HG03342 (cell line): ENCODE measurements at regions not wholly inside any gene's neighbourhood (a gene's known extent, or its start where the extent isn't known, plus 50 kb on each side); places are given as distances from the start of the nearest gene placed in this dataset.

ENCODE experiments used
- ATAC-seq: cut with Tn5 transposase; IDR thresholded peaks from one replicate; pipeline ENCODE4 v1.9.1; 2021; ENCODE audit warnings: mild to moderate bottlenecking, moderate library complexity; ENCODE audit not compliant: unreplicated experiment

DNA sequence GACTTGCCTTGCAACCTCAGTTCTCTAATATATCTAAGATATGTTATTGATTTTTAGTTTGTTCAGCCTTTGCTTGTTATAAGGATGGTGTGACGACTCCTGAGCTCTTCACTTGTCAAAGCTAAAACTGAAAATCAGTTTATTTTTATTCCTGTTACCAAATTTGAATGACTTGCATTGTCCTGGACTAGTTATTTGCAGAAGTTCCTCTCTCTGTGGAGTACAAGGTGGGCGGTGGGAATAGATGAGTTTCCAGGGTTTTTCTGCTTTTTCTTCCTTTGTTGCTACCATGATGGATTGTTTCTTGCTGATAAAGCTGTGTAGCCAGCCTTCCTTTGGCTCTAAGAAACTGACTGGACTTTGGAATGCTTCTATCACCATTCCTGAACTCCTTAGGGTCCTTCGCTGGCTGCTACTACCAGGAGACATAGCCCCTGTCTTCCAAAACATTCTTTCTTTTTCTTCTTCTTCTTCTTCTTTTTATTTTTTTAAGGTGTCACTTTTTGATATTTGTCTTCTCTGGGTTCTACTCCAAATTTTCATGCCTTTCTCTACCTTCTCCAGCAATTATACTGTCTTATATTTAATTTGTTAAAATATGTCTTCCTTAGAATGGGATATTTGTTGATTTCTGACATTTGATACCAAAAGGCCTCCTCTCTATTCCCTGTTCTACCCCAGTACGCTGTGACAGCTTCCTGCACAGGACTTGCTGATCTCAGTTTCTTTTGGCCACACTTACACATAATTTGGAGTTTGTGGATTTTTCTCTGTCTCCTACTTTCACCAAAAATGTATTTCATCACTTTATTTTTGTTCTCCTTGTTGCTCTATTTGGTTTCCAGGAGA lies 145.1 kb upstream of the THRB start:
- no peak for ATAC-seq

DNA sequence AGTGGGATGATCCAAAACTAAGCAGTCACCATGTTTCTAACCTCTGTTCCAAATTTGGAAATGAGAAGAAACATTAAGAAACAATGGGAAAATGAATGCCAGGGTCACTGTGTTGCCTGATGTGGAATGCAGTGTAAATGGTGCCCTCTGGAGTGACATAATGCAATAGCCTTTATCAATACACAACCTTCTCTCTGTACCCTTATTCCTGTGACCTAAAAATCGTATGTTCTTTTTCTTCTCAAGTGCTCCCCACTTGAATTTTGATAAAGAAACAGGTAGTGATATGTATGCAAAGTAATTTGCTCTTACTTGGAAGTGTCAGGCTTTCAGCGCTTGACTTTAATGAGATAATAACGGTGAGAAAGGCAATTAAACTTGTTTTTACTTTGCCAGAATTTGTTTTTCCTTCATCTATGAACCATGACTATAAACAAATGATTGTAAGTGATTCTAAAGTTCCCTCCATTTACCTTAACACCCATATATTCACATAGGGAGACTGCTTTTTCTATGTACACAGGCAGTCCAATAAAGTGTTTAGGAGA lies 145.8 kb upstream of the THRB start:
- ATAC-seq: no peak

DNA sequence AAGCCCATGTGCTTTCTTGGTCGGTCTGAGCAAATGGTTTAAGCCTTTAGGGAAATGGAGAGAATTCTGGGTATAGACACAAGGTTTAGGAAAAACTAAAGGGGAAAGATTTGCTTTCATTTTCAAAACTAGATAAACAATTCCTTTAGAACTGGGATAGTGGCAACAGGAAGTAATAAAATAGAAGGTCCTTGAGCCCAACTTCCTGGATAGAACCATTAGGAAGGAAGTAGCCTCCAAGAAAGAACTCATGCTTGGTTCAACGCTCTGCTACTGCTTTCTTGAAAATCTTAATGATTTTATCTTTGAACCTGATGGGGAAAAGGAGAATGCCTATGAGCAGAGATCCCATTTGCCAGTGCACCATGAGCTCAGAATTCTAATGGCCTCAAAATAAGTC lies 147.0 kb upstream of the THRB start:
- ATAC-seq: no peak

DNA sequence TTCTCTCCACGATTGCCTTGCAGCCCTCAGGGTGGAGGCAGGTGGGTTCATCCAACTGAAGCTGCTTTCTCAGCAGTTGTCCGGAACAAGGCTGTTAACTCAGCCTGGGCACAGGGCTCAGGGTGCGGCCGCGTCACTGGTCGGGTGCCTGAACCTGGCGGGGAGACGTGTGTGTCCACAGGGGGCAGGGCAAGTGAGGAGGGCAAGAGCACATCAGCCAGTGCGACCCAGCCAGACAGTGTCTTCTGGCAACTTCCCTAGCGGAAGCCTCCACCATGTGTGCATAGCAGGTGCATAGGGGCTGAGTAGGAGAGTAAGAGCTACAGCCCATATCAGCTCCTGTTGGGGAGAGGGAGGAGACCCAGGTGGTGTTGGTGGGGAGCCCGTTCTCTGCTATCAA lies 150.4 kb upstream of the THRB start:
- no peak for ATAC-seq

DNA sequence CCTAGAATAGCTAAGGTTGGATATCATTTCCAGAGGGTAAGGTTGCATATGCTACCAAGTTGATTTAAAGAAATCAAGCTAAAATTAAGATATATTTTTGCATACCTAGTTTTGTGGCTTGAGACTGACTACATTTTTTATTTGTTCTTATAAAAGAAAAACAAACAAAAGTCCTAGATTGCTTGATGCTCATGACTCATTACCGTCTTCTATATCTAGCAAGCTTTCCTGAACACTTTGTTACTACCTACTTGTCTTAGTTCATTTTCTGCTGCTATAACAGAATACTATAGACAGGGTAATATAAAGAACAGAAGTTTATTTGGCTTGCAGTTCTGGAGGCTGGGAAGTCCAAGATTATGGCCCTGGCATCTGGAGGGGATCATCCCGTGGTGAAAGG lies 152.1 kb upstream of the THRB start:
- no peak for ATAC-seq

DNA sequence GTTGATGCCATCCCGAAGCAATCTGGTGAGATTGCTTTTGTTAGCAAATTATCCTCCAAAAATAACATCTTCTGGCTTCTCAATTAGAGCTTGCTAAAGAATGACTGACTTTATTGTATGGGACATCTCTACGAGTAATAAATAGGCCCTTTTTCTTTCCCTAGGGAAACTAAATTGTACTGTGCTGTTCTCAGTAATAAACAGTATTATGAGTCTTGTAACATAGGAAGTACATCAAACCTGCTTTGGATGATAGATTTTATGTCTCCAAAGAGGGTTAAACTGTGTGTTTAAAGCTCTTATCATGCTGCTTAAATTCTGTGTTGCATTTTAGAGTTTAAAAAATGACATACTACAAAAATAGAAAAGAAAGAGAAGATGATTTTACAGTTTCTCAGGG lies 153.4 kb upstream of the THRB start:
- no peak for ATAC-seq

DNA sequence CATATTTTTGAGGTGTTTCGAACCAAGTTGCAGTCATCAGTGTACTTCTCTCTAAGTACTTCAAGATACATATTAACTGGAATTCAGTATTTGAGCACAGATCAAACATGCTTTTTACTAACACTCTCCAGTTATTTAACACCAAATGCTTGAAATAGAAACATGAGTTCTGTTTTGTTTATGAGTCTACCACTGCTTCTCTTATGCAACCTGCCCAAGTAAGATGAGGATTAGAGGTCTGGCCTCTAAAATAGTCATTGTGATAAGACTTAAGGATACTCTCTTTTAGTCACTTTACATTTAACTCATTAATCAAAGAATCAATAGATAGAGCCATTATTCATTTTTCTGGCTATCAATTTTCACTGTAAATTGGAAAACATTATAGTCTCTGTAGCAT lies 156.2 kb upstream of the THRB start:
- ATAC-seq: no peak

DNA sequence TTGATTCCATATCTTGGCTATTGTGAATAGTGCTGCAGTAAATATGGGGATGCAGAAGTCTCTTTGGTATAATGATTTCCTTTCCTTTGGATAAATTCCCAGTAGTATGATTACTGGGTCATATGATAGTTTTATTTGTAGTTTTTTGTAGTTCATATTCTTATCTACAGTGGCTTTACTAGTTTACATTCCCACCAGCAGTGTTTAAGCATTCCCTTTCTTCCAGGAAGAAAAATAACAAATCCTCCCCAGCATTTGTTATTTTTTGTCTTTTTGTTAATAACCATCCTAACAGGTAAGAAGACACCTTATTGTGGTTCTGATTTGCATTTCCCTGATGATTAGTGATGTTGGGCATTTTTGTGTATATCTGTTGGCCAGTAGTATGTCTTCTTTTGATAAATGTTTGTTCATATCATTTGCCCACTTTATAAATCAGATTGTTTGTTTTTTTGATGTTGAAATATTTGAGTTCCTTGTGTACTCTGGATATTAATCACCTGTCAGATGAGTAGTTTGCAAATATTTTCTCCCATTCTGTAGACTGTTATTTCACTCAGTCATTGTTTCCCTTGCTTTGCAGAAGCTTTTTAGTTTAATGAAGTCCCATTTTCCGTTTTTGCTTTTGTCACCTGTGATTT lies 163.3 kb upstream of the THRB start:
- no peak for ATAC-seq

DNA sequence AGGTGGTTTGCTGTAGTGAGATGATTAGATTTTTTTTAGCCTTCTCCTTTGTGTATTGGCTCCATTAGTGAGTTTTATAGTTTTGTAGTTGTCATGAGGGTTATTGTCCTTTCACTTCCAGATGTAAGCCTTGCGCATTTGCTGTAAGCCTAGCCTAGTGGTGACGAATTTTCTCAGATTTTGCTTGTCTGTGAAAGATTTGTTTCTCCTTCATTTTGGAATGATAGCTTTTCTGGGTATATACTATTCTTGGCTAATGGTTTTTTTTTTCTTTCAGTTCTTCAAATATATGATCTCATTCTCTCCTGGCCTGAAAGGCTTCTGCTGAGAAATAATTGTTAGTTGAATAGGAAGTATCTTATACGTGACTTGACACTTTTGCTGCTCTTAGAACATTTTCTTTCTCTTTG lies 166.5 kb upstream of the THRB start:
- no peak for ATAC-seq

DNA sequence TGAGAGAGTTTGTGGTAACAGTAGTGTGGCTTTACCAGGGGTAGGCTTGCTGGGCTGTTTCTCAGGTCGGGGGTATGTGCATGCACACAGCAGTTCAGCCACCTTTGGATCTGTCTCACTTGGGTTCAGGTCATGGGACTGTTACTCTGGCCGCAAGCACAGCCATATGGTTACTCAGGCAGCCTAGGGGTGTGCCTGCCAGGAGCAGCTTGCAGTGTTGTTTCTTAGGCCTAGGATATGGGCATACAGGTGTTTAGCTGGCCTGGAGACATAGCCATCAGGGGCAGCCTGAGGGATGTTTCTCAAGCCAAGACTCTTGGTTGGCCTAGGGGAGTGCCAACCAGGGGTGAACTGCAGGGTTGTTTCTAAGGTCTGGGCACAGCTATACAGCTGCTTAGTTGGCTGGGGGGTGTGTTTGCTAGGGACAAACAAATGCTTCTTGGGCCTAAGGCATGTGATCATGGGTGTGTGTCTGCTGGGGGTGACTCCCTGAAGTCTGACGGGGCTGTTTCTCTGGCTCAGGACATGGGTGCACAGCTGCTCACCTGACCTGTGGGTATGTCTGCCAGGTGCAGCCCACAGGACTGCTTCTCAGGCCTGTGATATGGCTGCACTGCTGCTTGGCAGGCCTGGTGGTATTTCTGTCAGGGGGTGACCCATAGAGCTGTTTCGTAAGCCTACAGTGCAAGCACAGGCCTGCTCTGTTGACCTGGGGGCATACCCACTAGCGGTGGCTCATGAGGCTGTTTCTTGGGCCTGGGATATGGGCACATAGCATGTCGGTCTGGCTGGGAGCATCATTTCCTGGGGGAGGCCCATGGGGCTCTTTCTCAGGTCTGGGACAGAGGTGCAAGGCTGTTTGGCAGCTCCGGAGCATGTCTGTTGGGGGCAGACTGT lies 168.0 kb upstream of the THRB start:
- no peak for ATAC-seq

DNA sequence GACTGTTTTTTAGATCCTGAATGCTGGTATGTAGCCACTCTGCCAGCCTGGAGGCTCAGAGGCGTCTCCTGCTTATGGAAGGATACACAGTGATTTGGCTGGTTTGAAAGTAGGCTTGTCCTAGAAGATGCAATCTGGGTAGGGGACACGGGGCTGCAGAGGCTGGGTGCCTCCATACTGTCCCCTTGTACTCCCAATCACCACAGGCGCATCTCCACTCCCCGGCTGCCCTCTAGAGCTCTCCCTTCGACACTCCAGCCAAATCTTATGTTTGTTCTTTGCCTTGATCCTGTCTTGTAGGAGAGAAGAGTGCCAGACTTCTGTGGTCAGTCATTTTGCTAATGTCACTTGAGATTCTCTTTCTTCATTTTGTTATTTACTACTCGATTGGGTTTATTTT lies 168.8 kb upstream of the THRB start:
- ATAC-seq: no peak

DNA sequence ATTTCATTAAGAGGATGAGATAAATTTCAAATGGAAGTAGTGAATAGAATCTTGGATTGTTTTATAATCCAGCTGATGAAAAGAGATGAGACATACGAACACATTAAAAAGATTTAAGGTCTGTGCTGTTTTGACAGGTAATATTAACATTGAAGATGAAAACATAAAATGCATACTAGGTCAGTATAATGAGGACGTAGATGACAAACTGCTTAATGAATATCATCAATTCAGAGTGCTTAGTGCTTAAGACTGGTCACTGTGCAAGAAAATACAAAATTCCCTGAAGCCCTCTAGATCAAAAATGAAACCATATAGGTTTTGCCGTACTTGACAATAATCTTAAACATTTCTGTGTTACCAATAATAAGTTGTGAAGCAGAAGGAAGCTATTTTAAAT lies 173.4 kb upstream of the THRB start:
- ATAC-seq: no peak

DNA sequence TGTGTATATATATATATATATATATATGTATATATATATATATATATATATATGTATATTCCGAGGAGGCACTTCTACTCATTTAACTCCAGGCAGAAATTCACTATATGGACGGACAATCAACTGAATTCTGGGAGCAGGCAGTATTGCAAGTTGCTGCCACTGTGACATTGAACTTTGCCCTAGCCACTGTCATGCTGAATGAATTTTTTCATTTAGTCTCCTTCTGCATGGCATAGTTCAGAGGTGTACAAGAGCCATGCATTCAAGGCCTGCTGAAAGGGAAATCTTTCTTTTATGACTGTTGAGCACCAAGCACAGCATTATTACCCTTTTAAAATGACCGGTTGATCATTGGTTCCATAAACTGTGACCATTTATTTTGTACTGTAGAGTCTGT lies 176.2 kb upstream of the THRB start:
- ATAC-seq: no peak

DNA sequence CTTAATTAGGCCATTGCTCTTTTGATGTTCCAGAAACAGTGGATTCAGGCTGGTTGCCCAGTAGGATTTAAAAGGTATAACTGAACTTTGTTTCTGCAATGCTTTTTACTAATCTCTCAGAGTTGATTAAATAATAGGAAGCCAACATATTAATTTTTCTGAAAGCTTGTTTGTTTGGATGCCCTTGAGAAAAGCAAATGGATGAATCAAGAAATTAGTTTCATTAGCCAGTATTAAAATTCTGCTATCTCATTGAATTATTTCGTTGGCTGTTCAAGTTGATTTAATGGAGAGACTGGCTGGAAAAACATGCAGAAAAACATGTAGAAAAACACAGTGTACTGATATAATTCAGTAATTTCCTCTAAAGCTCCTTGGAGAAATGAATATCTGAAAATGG lies 178.9 kb upstream of the THRB start:
- no peak for ATAC-seq

DNA sequence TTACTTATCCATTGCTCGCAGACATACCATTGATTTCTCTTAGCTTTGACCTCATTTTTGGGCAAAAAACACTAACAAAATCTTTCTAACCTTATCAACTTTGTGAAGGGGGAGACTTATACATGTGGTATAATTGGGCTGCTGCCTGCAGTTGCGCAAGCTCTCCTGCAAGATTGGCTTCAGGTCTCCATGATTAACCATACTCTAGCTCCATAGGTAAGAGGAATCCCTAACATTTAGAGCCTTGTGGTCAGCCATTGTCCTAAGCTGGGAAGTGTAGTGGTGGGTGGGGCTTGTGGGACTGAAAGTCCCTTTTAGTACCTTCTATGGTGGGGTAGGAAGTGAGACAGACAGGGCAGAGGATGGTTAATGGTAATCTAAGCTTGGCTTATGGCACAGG lies 179.6 kb upstream of the THRB start:
- ATAC-seq: no peak

DNA sequence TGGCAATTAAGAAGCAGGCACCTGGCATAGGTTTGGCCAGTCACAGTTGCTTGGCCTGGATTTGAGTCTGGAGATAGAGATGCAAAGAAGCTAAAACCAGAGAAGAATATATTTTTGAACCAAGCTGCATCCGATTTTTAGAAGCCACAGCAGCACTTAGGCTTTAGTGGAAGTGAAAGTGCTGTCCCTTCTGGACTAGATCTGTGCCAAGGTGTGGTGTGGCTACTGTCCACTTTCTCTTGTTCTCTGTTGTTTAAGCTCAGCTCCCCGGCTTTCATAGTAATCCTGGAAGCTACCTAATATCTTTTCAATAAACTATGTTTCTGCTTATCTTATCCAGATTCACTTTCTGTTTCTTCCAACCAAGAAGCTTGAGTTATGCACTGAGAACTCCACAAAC lies 183.4 kb upstream of the THRB start:
- peak; percentile 40 for ATAC-seq

DNA sequence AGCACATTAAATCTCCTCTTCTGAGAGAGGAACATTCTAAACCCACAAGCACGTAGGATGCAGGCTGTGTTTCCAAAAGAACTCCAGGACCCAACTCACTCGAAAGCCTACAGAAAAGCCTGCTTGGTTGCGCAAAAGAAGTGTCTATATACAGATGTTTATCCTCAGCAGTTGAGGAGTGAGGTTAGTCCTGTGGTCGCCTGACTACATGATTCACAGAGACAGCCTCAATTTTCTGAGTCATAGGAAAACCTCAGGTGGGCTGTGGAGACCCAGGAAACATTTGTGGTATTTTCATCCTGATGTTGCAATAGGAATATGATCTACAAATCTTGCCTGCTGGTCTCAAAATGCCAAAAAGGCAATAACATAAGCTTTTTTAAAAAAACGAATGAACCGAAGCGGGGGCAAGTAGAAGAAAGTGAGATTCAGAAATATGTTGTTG lies 183.8 kb upstream of the THRB start:
- ATAC-seq: peak; percentile 49

DNA sequence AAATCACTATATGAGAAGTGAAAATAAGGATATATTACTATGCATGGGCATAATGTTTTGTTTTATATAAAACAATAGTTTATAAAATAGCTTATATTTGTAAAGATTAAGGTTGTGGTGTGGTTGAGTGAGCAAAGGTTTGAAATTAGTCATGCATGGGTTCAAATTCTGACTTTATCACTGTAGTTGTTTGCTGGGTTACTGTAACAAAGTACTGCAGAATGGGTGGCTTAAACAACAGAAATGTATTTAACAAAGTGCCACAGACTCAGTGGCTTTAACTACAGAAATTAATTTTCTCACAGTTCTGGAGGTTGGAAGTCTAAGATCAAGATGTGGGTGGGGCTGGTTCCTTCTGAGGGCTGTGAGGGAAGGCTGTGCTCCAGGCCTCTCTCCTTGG lies 184.8 kb upstream of the THRB start:
- no peak for ATAC-seq

DNA sequence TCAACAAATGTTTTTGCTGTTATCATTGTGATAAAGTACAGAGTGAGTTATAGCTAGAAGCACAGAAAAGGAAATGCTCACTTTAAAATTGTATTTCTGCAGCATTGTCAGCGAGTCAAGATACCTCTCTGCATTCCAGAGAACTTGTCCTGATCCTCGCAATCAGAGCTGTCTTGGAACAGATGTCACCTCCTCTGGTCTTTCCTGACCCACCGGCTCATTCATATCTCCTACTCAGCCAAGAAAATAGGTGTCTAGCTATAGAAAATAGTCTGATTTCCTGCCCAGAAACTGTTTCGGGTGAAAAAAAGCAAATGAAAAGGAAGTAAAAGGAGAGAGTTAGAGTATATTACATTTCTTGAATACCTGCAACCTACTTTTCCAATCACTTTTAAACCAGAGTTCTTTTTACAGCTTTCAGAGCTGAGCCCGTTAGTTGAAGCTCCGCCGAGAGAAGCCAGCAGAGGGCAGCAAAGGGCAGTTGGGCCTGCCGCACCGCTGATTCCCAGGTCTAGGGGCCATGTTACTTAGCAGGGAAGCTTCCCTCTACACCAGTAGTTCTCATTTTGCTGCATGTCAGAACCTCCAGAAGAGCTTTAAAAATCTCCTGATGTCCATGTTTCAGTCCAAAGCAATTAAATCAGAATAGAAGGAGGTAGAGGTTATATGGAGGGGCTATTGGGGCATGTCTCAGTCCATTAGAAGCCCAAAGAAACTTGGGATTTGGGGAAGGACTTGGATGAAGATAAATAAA lies 185.7 kb upstream of the THRB start:
- peak; percentile 84 for ATAC-seq

DNA sequence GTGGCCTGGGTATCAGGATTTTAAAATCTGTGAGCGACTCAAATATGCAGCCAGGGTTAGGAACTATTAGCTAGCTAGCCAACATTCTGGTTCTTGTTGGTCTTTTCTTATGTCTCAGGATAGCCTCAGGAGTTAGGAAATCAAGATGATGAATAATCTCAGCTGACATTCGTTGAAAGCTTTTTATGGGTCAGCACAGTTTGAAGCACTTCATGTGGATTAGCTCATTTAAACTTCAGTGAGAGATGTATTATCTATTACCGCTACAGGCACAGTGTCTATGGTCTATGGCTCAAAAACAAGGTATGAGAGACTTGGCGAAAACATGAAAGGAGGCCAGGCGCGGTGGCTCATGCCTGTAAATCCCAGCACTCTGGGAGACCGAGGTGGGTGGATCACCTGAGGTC lies 187.5 kb upstream of the THRB start:
- no peak for ATAC-seq

DNA sequence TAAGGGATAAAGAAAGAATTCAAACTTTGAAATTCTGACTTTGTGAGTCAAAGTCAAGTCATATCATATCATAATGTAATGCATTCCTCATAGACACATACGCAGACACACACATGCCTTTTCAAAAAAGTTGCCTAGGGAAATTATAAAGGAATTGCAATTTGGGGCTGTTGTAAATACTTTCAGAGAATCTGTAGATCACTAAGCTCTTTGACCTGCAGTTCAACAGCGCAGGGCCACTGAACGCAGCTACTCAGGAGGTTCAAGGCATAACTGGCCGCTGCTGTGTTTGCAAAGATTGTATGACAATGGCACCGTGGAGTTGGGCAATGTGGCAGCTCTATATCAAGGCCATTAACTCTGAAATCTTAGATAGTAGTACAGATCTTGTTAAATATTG lies 188.4 kb upstream of the THRB start:
- ATAC-seq: no peak
